Psoas muscle (tissue), 7 donors: ENCODE measurements at regions not wholly inside any gene's neighbourhood (a gene's known extent, or its start where the extent isn't known, plus 50 kb on each side); places are given as distances from the start of the nearest gene placed in this dataset.
"Not testable (repeated sequence)": the region's sequence is repeated elsewhere in the genome, so short reads cannot be mapped to it uniquely, and the experiment has no call there.

ENCODE experiments used
- ATAC-seq, 4 donors: fragments of 200-7000 bp; cut with Tn5 transposase; one replicate each; pipeline ENCODE4 v1.9.1; 2020; ENCODE audit warnings: moderate library complexity in 3 of 4, mild to moderate bottlenecking in 2 of 4
- DNase-seq, 2 donors: peaks; one replicate each; pipeline ENCODE4 v3.0.0-alpha.2; 2020
- H3K27ac ChIP-seq: fragments of 200-600 bp; one replicate; pipeline ENCODE4 v1.8.0; 2022
- H3K27me3 ChIP-seq, 3 donors: fragments of 200-600 bp in 1 of 3; one replicate each; pipeline versions ENCODE4 v1.6.1 to v1.8.0; 2013 to 2022; ENCODE audit warnings: low read length in 2 of 3, mild to moderate bottlenecking in 2 of 3, moderate library complexity in 1 of 3; ENCODE audit not compliant: insufficient read depth in 3 of 3
- H3K36me3 ChIP-seq, 2 donors: fragments of 200-600 bp in 1 of 2; one replicate each; pipeline versions ENCODE4 v1.6.1 to v1.8.0; 2013 to 2022; ENCODE audit warnings: low read depth in 1 of 2, mild to moderate bottlenecking in 1 of 2, moderate library complexity in 1 of 2; ENCODE audit not compliant: insufficient read depth in 1 of 2
- H3K4me1 ChIP-seq: fragments of 200-600 bp; one replicate; pipeline ENCODE4 v1.8.0; 2022
- H3K4me3 ChIP-seq: fragments of 200-600 bp; one replicate; pipeline ENCODE4 v1.8.0; 2022; ENCODE audit warnings: mild to moderate bottlenecking
- H3K9me3 ChIP-seq: fragments of 200-600 bp; one replicate; pipeline ENCODE4 v1.8.0; 2022
- CTCF ChIP-seq: fragments of 200-600 bp; IDR thresholded peaks from one replicate; pipeline ENCODE4 v1.8.0; 2022; ENCODE audit warnings: antibody characterized with exemption
- WGBS, 3 donors: extraction: QIAGEN DNeasy Blood & Tissue Kit; methylation state at CpG; one replicate each; pipeline versions ENCODE4 v1.1.6 to v1.1.7; 2013; 5-methylcytosine and 5-hydroxymethylcytosine counted together
- intact Hi-C, 2 donors: fragments of 100-400 bp; cut with DNase I; formaldehyde crosslinking; loops; one replicate each; pipeline versions ENCODE4 v1.11.0 to v1.14.2; 2022
- donor health status: healthy with polysubstance abuse.
- donor health status: DM: no; HTN: no; CAD: no; lungs with moderate emphysema.
- donor health status: Bipolar disorder and iron deficiency.
- donor health status: healthy.
- donor health status: DM: yes; HTN: yes; CAD: no.
- donor health status: DM: no; HTN: no; CAD: no.
- donor health status: DM: yes; HTN: yes; CAD: no.

- WGBS, 3 donors = 32 to 66% (median 37%) methylated on average over 7 to 15 of the region's 15 CpGs
- not testable (repeated sequence) for H3K9me3 ChIP-seq, H3K27me3 ChIP-seq, H3K36me3 ChIP-seq, H3K4me1 ChIP-seq
- DNase-seq = peak; percentile 70 to 84
- peak; percentile 78 for TF ChIP-seq CTCF
- intact Hi-C loops = loop anchor here in 1 of 2 donors (1.0 to 10.0 kb wide), 3 partner anchors 243 to 371 kb away; no protein-coding TSS in a partner anchor
- Histone ChIP-seq H3K27ac (peak overlapping the region; percentile 88), H3K4me3 (peak overlapping the region; percentile 41)
- ATAC-seq = peak; percentile 95 to 97 (median 95)
Measured at GRCh38 chr16:88193706-88194396, 188.9 kb upstream of the ZNF469 start.

GRCh38 chr16:88194397-88195268 is 188.1 kb upstream of the ZNF469 start:
- Histone ChIP-seq H3K9me3 (no peaks in the 10 kb centered on the region), H3K4me3 (peak overlapping the region; percentile 41), H3K27me3 (no peaks in the 10 kb centered on the region), H3K27ac (peak overlapping the region; percentile 88), H3K4me1 (no peaks in the 10 kb centered on the region), H3K36me3 (no peaks in the 10 kb centered on the region)
- DNase-seq (peak; percentile 41 to 80), ATAC-seq (peak; percentile 80 to 92 (median 88))
- no peak for TF ChIP-seq CTCF
- WGBS, 3 donors = 29 to 37% (median 33%) methylated on average over 46 to 47 of the region's 47 CpGs
- intact Hi-C loops = loop anchor here (1.0 to 10.0 kb wide), 5 partner anchors 113 to 370 kb away; no protein-coding TSS in a partner anchor

- H3K4me1 ChIP-seq = no peaks in the 10 kb centered on the region
- DNase-seq (no peak), ATAC-seq (no peak)
- TF ChIP-seq CTCF = no peak
- H3K4me3 ChIP-seq = no peak overlapping the region
- H3K27ac ChIP-seq = peak overlapping the region; percentile 88
- peaks cover 0 to 2% (median 0%) of the 10 kb centered on the region in 3 donors for H3K27me3 ChIP-seq
- intact Hi-C loops = loop anchor here (5.0 to 10.0 kb wide), 4 partner anchors 112 to 370 kb away; no protein-coding TSS in a partner anchor
- 74 to 77% (median 74%) methylated on average over 10 of the region's 10 CpGs for WGBS, 3 donors
- H3K9me3 ChIP-seq = no peaks in the 10 kb centered on the region
- H3K36me3 ChIP-seq = no peaks in the 10 kb centered on the region
Measured at GRCh38 chr16:88195269-88195705, 187.5 kb upstream of the ZNF469 start.

GRCh38 chr16:88195911-88196465 is 186.8 kb upstream of the ZNF469 start:
- no peak for DNase-seq
- Histone ChIP-seq H3K4me1 (no peaks in the 10 kb centered on the region), H3K4me3 (no peak overlapping the region), H3K36me3 (no peaks in the 10 kb centered on the region), H3K27ac (no peak overlapping the region), H3K27me3 (peaks cover 0 to 2% (median 0%) of the 10 kb centered on the region in 3 donors), H3K9me3 (no peaks in the 10 kb centered on the region)
- 86 to 95% (median 88%) methylated on average over 9 of the region's 9 CpGs for WGBS, 3 donors
- ATAC-seq = no peak
- TF ChIP-seq CTCF = no peak
- intact Hi-C loops = loop anchor here (5.0 to 10.0 kb wide), 4 partner anchors 111 to 369 kb away; no protein-coding TSS in a partner anchor
